ENCODE measurements at regions not wholly inside any gene's neighbourhood (a gene's known extent, or its start where the extent isn't known, plus 50 kb on each side); places are given as distances from the start of the nearest gene placed in this dataset.
"Not testable (repeated sequence)": the region's sequence is repeated elsewhere in the genome, so short reads cannot be mapped to it uniquely, and the experiment has no call there.

DNA sequence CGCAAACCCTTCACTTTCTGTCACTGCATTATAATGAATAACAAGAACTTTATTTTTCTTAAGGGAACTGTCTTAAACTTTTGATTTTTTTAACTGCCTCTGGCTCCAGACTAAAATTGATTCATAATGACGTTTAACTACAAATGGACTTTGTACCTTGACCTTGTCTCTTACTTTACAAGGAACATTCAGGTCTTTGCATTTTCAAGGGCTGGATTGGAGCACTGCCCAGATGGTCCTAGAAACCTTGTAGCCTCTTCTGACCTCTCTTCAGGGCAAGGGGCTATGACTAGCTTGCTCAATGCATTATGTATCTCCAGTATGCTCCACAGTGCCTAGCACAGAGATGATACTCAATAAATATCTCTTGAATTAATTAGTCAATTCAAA lies 612.6 kb upstream of the CLINT1 start:
- DNase-seq = no peak

DNA sequence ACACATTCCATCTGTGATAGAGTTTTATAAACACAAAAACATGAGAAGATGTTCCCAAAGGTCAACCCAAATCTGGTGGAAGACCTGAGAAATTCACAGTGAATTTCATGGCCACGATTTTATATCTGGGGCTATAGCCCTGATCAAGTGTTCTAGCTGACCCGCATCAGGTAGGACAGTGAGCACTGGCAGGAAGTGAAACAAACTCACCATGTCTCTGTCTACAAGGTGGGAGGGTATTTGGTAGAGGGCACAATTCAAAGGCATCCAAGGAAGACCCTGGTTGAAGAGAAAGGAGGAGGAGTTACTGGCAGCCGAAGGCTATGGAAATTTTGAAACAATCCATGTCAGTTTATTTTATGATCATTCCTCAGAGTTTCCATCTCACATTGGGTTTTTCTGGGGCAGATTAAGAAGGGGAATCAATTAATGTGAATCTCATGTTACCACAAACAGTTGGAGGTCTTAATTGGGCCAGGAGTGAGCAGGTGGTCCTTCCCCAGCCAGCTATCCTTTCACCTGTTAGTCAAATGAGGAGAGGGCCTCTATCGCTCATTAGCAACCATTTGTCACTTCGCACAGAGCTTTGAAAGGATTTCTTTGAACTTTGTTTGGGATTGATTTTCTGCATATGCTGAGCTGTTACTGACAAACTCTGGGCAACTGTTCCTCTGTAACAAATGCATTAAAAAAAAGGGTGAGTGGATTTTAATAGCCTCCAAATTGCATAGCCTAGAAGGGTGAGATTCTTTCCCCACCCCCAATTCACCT lies 612.0 kb upstream of the CLINT1 start:
- no peak for DNase-seq

DNA sequence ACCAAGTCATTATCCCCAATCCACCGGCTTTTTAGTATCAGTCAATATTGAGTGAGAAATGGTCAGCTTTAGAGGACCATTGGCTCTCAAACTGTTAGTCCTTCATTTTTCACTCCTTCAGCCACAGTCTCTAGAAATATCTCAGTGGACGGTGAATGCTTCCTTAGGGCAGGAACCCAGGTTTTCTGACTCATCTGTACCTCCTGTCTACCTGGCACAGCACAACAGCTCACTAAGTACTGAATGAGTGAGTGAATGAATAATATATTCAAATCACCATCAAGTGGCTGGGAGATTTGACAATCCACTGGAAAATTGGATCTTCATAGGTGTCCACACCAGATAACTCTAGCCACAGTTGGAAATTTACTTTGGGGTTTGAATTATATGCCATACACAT lies 609.5 kb upstream of the CLINT1 start:
- no peak for DNase-seq

DNA sequence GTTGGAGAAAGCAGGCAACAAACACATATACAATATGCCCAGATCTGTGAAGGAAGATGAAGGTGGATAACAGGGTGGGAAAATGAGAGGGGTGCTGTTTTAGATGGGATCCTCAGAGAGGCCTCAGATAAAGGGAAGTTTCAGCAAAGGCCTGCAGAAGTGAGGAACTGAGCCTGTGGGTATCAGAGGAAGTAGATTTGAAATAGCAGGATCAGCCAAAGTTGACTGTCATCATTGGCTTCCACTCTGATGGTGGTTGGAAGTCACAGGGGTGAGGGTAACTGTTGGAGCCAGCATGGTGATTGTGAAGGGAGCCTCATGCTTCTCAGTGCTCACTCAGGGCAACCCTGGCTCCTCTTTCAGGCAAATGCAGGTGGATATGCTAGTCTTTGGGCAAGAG lies 607.2 kb upstream of the CLINT1 start:
- DNase-seq = no peak

DNA sequence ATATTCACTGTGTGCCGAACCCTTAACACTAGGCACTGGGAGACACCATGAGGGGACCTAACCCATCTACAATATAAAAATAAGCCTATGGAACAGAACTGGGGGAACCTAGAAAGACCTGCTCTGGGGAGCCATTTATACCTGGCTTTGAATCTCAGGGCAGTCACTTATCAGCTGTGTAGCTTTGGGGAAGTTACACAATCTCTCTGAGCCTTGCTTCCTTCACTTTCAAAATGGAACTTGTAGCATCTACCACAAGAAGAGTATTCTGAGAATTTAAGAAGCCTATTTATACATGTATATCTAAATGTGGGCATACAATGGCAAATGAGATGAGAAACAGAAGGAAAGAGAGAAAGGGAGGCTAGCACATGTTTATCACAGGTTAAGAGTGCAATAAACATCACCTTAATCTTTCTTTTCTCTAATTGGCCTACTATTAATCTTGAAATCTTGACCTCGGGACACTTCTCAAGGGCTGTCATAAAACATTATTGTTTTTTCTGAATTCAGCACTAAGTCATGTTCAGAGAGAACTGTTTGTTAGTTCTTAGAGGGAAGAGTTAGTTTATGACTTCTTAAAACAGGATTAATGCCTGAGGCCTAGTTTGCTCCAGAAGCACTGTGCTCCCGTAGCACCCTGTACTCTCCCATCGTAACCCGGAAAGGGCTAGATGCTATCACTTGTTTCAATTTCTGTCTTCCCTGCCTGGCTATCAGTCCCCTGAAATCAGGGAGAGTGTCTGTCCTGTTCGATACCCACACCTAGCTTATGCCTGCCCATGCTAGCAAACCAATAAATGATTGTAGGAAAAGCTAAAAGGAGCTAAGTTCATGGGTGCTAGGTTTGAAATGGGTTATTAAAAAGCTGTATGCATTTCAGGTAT lies 606.4 kb upstream of the CLINT1 start:
- no peak for DNase-seq

DNA sequence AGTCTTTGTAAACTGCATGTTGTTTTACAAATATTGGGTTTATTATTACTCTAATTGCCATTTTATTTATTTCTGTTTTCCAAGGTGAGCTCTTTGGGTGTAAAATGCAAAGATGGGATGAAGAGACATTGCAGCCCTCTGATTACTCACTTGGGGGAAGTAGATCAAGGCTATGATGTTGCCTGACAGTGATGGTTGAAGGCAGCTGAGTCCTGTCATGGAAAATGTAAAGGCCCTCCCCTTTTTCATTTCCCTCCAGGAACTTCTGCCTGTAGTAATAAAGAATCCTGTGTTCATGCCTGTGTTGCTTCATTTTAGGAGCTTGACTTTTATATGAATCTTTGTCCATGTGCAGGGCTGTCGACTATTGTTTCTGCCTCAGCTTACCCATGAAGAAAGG lies 605.4 kb upstream of the CLINT1 start:
- no peak for DNase-seq

DNA sequence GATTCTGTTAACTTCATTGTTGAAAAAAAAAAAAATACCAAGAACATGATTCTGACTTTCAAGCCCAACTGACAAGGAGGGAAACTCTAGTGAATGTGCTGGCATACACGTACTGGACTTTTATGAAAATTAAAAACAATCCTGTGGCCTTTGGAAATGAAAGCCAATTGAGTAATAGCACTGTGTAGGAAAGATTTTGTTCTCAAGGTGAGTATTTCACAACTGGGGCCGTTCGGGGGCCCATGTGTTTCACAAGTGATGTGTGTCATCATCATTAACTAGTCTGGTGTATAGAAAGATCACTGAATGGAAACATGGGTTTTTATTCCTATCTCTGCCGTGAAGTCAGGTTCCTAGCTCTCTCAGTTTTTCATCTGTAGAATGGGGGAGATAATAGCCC lies 605.0 kb upstream of the CLINT1 start:
- no peak for DNase-seq

DNA sequence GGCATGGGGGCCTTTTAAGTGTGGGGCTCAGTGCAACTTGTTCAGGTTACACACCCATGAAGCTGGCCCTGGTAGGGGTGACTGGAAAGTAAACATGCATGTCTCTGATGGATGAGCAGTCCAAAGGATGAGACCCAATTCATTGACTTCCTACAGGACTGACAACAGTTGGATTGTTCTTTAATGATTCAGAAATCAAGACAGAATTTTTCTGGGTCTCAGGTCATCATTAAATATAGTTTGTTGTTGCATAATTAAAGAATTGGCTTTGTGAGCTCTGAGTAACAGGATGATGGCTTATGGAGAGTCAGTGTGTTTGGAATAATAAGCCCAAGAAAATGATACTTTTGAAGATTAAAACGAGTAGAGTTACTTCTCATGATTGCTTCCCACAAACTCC lies 604.2 kb upstream of the CLINT1 start:
- DNase-seq = no peak

DNA sequence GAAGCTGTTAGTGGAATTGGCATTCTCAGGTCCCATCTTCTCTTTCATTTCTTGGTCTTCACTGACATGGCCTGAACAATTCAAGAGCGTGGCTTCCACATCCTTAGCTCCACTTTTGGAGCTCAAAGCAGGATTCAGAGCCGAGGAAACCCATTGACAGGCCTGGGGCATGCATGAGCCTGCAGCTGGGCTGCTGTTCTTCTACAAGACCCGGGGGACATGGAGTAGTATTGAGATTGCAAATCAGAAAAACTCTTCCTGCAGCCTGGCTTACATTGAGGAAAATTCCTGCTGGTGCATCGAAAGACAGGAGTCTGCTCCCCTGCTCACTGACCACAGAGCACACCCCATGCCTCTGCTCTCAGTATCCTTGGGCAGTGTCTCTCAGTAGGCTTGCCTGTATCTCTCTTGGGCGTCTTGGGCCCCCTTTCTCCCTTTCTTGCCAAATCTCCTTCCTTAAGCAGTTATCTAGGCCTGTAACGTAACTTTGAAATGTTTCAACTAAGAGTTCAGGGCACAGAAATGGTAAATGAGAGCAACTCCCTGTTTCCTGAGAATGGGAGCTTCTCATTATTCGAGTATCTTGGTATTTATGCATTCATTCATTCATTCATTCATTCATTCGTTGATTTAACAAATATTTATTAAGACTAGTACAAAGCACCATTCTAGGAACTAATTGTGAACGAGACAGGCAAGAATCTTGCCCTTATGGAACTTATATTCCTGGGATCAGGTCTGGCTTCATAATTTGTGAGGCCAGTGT lies 603.6 kb upstream of the CLINT1 start:
- DNase-seq = no peak

DNA sequence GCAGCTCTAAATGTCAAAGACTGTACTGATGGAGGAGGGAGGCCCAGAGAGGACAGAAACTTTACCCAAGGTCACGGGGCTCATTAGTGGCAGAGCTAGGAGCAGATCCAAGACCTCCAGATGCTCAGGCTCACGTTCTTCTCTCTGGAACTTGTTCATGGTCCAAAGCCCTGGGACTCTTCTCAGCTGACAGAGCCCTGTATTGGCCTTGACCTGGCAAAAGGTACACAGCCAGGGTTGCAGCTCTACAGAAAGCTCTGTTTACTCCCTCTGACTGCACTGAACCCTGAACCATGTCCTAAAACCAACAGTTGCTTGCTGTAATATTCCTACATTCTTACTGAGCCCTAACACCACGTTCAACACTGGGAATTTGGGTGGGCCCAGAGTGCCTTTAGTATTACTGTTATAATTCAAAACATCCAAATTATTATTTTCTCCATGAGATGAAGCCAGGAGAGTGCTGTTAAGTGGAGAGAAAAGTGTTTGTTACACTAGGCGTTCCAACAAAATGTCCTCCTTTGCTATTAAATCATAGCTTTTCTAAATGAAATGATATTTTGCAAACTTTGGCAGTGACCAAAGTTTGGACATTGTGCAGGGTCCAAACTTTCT lies 602.4 kb upstream of the CLINT1 start:
- no peak for DNase-seq

DNA sequence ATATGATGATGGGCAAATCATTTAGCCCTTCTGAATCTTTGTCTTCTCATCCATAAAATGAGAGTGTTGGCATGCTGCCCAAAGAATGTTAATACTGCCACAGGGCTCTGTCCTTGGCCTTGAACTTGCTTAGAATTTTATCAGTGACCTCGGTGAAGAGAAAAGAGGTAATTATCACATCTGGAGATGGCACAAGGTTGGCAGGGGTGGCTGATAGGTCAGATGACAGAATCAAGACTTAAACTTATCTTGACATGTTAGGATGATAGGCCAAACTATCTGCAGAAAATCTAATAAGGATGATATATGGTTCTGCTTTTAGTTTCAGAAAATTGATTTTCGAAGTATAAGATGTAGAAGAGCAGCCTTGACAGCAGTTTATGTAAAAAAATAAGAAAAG lies 599.1 kb upstream of the CLINT1 start:
- DNase-seq = no peak

DNA sequence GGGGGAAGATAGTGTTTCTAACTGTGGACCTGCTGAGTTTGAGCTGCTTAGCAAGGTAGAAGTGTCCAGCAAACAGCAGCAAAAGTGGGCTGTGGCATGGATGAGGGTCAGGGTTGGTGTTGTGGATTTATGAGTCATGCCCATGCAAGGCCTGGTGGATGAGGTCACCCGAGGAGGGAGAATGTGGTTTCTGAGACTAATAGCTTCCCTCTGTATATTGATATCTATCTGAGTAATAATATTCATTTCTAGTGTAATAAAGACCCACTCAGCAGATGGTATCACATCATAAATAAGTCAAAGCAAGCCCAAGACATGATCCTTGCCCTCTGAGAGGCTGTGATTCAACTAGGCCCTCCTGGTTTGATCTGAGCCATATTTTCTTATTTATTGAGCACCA lies 597.8 kb upstream of the CLINT1 start:
- no peak for DNase-seq

DNA sequence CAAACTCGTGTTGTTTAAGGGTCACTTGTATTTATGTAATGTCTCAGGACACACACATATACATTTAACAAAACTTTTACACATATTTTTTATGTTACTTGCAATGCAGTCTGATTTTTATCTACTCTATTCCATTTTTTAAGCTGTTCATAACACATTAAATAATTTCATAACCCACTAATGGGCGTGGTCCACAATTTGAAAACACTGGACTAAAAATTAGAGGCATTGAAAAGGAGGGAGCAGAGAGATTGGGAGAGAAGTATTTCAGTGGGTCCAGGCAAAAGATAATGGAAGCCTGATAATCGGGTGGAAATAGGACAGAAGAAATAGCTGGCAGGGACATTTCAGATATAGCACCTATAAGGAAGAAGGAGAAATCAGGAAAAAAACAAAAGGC lies 597.3 kb upstream of the CLINT1 start:
- DNase-seq = no peak

DNA sequence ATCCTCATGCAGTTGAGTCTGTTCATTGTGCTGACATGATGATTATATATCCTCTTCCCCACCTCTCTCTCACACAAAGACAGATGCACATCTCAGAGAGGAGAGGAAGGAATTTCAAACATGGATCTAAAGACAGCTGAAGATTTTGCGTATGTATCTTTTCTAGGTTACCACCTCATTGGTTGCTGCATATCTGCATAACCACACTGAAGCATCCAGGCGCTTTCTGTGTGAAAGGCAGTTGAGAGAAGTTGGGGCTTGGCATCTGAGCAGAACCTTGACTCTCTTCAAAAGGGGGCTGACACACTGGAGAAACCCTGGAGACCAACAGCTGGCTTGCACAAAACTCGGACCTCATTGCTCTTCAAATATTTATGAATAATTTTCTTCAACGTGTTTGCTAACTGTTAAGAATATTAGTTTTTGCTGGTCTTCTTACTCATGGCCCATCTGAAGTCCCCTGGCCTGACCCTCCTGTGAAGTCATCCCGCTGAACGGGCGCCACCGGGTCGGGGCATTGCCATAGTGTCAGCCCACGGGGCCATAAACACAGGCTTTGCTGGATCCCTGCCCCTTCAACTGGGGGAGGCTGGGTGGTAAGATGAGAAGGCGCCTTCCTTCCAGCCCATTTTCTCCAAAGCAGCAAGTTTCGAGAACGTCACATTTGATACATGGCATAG lies 593.2 kb upstream of the CLINT1 start:
- DNase-seq = no peak

DNA sequence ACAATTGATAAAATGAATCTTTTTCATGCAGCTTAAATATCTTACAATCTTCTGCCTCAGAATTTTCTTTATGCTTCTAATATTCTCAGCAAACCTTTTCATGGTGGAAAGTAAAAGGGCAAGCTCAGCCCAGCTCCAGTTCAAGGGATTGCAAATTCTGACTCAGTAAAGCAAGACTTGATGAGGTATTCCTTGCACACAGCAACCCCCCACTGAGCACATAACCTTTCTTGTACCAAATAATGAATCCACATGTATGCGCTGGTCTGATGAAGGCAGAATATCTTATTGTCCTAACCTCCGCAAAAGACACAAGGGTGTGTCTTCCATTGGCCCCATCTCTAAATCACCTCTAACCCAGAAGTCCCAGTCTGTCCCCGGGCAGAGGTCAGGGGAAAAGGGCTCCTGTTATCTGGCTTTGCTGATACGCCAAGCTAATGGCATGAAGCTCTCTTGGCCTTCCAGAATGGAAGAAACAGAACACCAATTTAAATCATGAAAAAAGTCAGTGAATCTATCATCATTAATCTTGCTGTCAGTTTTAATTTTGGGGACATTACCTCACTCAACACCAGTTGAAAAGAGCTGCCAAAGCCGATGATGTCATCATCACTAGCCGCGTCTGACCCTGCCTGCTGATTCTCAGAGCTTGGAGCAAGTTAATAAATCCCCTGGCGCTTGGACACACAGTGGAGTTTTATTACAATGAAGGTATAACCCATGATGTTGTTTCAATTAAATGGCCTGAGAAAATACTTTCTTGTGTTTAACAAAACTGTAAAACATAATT lies 592.5 kb upstream of the CLINT1 start:
- DNase-seq = no peak

DNA sequence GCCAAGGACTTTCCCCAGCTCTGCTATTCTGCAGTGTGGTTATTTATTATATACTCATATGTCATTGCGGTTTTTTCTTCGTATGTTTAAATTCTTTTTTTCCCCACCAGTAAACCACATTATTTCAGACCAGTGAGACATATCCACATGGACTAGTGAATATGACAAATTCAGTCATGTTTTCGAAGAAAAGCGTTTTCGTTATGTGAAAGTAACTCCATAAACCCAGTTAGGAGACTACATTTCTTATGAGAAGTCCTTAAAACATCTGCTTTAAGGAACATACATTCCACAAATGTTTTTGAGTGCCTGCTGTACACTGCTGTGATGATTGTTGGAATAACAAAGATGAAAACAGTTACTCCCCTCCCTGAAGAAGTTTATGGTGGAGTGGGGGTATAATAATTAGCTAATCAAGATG lies 591.8 kb upstream of the CLINT1 start:
- DNase-seq = no peak

DNA sequence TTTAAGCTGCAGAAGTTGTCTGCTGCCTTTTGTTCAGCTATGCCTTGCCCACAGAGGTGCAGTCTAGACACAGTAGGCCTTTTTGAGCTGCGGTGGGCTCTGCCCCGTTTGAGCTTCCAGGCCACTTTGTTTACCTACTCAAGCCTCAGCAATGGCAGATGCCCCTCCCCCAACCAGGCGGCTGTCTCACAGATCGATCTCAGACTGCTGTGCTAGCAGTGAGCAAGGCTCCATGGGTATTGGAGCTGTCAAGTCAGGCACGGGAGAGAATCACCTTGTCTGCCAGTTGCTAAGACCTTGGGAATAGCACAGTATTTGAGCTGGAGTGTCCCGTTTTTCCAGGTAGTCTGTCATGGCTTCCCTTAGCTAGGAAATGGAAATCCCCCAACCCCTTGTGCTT lies 587.8 kb upstream of the CLINT1 start:
- DNase-seq = not testable (repeated sequence)

DNA sequence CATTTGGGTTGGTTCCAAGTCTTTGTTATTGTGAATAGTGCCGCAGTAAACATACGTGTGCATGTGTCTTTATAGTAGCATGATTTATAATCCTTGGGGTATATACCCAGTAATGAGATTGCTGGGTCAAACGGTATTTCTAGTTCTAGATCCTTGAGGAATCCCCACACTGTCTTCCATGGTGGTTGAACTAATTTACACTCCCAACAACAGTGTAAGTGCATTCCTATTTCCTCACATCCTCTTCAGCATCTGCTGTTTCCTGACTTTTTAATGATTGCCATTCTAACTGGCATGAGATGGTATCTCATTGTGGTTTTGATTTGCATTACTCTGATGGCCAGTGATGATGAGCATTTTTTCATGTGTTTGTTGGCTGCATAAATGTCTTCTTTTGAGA lies 580.3 kb upstream of the CLINT1 start:
- not testable (repeated sequence) for DNase-seq

DNA sequence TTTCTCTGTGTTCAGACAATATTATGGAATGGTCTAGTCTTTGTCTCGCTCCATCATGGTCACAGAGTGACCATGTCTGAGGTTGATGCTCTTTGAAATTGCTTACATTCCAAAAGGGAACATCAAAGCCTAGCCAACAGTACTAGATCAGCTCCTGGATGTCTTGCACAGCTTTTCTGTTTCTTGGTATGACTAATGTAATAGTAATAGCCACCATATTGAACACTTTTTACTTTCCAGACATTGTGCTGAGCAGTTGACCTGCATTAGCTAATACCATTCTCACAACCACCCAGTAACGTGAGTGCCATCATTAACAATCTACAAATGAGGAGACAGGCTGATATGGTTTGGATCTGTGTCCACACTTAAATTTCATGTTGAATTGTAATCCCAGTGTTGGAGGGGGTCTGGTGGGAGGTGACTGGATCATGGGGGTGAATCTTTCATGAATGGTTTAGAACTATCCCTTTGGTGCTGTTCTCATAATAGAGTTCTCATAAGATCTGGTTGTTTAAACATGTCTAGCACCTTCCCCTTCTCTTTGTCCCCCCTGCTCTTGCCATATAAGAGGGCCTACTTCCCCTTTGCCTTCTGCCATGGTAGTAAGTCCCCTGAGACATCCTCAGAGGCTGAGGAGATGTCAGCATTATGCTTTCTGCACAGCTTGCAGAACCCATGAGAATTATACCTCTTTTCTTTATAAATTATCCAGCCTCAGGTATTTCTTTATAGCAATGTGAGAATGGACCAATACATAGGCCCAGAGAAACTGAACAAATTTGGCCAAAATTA lies 577.5 kb upstream of the CLINT1 start:
- no peak for DNase-seq

DNA sequence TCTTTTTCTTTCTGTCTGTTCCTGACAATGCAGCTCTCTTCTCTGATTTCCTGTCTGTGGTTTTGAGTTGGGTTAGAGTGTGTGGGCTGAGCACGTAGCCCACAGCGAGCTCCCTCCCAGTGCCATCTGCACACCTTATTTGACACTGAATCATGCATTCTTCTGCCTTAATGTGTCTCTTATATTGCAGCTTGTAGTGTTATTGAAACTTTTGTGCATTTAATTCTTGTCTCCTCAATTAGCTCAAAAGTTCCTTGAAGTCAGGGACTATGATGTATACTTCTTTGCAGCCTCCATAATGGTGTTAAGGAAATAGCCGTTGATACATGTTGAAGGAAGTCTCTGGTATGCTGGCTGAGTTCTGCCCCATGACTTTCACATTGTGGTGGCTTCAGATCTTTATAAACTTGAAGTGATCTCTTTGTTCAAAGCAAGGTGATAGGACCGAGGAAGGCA lies 576.2 kb upstream of the CLINT1 start:
- no peak for DNase-seq

DNA sequence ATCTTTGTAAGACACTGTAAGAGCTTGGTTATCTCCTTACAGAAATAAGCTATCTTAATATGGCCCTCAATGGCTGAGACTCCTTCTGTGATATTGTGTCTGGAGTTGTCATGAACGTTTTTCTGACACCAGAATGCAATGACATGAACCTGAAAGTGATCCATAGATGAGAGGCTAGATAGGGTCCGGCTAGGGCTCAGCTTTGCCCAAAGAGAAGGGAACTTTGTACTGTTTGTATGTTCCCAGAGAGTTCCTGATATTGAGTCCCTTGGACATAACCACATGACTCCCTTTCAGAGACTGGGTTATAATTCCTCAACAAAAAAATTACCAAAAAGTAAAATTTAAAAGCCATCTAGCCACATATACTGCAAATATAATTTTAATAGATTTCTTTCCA lies 575.8 kb upstream of the CLINT1 start:
- no peak for DNase-seq
